HG02798 (cell line): ENCODE measurements at regions not wholly inside any gene's neighbourhood (a gene's known extent, or its start where the extent isn't known, plus 50 kb on each side); places are given as distances from the start of the nearest gene placed in this dataset.

Experiments used
- ATAC-seq: cut with Tn5 transposase; IDR thresholded peaks from one replicate; pipeline ENCODE4 v1.9.1; 2021; ENCODE audit warnings: mild to moderate bottlenecking; ENCODE audit not compliant: unreplicated experiment, poor library complexity

DNA sequence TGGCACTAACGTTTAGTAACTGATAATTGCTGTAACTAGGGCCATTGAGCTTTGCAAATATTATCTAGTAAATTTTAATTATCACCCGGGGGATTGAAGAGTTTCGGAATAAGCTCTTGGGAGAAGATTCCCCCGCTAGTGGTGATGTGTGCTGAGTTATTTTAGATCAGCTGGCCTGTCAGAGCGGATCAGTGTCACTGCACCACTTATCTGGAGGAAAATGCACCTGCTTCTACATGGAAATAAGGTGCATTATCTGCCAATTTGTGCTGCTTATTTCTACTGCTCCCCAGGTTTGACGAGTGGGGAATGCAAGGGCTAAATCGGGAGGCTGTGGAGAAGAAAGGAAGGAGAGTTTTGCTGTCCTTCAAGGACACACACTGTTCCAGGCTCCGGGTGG lies 518.6 kb downstream of the TLE4 start:
- ATAC-seq, result no peak

DNA sequence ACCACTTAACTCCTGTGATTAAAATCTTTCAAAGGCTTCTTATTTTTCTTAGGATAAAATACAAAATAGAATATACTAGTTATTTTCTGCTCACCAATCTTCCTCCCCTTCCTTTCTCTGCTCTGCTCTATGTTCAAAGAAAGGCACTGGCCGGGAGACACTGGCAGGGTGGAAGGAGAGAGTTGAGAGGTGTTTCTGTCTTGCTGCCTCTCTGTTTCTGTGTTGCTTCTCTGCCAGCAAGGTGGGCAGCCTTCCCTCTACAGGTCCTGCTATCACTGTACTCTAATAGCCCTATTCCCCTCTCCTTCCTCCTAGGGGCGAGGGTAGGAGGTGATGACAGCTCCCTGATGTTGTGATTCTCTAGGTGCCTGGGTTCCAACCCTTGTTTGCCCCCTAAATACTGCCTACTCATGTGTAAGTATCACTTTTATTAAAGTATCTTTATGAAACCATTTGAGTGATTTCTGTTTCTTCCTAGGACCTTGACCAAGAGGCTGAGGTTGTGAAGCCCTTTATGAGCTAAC lies 515.1 kb downstream of the TLE4 start:
- ATAC-seq, result no peak

DNA sequence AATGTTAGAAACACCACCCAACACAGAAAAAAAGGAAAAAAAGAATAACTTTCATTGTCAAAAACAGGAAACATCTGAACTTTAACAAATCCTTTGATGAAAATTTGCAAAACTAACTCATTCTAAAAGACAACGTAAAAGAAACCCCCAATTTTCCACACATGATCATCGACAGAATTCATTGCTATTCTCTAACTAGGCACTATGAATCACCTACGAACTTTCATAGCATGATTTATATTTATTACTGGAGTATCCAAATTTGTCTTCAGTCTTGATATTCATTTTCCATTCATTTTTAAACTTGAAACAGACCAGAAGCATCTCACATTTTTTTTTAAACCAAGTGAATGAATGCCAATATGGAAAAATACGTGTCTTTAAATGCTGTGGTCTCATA lies 514.6 kb downstream of the TLE4 start:
- ATAC-seq, result no peak

DNA sequence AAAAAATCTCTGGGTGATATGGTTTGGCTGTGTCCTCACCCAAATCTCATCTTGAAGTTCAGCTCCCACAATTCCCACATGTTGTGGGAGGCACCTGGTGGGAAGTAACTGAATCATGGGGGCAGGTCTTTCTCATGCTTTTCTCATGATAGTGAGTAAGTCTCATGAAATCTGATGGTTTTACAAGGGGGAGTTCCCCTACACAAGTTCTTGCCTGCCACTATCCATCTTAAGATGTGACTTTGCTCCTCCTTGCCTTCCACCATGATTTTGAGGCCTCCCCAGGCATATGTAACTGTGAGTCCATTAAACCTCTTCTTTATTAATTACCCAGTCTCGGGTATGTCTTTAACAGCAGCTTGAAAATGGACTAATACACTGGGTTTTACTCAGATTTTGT lies 513.9 kb downstream of the TLE4 start:
- ATAC-seq, result no peak

DNA sequence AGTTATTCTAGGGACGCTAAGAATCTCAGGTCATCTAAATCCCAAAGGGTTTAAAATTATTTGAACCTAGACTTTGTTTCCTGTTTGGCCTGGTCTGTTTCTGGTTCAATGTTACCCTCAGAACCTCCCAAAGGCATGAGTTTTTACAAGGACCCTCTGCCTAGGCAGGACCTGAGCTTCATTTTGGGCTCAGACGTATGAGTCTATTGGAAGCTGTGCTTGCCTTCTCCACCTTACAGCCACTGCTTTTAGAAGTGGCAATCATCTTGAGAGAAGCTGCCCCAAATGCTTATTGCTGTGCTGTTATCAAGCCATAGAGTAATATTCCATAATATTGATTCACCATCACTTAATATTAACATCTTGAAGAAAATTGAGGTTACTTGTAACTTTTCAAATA lies 510.4 kb downstream of the TLE4 start:
- no peak for ATAC-seq

DNA sequence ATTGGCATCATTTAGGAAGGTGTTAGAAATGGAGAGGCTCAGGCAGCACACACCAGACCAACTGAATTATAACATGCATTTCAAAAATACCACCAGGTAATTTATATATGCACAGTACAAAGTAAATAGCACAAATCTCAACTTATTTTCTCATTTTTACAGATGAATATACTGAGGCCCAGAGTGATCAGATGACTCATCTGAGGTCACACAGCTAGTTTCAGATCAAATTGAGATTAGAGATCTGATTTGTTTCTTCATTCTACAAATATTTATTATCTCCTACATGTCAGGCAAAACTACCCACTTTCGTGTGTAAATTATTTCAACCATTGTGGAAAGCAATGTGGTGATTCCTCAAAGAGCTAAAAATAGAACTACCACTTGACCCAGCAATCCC lies 507.1 kb downstream of the TLE4 start:
- no peak for ATAC-seq

DNA sequence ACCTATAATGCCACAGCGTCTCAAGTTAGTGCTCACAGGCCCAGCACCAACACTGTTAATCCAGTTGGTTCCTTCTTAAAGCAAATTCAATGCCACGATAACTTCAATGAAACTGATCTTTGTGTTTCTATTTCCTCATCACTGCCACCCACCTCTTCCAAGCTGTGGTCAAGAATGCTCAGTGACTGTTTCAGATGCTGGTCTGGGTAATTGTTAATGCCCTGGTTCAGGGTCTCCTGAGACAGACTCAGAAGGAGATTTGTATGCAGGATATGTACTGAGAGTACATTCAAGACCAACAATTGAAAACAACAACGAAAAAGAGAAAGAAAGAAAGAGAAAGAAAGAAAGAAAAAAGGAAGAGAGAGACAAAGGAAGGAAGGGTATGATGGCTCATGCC lies 505.3 kb downstream of the TLE4 start:
- ATAC-seq, result no peak

DNA sequence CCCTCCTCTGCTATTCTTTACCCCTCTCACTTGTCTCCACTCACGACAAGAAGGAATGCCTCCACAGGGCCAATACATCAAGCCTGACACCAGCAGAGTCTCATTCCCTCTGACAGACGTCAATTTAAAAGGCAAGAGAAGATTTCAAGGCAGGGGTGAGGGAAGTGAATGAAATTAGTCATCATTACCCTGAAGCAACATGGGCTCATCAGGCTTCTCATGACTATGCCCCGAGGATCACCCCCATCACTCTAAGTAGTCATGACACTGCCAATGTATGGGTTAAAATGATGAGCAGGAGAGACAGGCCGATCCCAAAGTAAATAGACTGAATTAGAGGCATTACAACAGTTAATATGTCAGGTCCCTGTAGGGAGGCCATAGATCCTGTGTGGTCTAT lies 504.4 kb downstream of the TLE4 start:
- no peak for ATAC-seq

DNA sequence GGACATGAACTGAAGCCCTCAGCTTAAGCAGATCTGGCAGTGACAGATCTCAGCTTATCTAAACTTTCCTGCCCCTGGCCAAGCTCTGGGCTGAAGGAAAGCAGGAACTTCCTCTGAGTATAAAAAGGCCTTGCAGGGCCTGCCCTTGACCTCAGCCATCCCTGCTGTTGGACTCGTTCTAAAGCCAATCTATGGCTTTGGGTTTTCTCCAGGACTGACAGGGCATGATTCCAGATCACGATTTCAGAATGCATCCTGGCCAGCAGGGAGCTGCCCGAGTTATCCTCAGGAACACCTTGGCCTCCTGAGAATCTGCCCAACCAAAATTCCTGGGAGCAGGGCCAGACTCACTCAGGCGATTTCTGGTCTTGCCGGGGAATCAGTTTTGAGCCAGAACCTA lies 502.7 kb downstream of the TLE4 start:
- ATAC-seq, result no peak

DNA sequence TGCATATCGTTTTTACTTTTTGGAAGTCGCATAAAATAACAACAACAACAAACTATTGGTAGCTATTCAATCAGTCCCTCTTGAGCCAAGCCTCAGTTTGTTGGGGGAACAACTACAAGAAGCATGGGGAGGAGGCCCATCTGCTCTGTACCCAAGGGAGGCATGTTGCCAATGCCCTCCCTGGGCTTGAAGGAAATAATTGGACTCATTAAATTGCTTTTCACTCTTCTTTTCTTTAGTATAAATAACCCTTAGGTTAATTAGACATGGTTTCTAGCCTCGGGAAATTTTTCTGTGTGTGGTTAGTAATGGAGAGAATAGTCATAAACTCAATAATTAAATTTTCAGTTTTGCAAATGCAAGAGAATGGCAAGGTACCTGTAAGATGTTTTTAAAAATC lies 500.7 kb downstream of the TLE4 start:
- no peak for ATAC-seq

DNA sequence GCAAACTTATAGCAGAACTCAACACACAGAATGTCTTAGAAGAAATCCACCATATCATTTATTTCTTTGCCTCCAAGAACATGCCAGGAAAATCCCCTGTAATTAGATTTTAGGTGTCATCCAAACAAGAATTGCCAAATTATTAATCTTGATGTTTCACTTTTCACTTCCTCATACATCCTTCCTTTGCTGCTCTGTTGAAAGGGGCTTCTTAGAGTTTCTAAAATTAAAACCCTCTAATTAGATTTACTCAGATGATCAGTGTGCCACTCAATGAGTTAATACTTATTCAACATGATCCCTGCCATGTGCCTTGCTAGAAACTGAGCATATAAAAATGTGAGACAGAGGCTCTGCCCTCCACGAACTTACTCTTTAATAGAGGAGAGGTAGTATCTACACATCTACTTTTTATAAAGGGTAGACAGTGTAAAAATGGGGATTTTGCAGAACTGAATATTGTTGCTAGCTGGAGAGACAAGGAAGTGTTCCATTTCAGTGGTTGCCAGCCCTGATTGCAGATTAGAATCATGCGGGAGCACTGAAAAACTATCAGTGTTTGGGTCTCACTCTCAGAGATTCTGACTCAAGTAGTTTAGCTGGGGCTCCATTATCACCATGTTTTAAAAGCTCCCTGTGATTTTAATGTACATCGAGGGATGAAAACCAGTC lies 498.4 kb downstream of the TLE4 start:
- ATAC-seq, result no peak

DNA sequence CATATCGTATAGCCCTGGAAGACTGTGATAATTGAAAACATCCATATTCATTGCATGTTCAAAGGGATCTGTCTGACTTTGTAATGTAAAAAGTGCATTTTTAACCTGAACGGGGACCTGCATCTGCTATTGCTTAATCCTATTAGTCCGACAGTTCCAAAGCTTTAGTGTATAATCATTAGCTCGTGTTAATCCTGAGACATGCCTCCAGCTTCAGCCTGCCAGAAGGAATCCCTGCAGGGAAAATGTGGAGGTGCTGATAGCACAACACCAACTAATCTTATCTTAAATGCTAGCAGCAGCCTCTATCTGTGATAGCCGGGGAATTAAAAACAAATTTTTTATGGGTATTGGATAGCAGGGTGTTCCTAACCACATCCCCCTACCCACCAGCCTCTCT lies 495.2 kb downstream of the TLE4 start:
- ATAC-seq, result no peak

DNA sequence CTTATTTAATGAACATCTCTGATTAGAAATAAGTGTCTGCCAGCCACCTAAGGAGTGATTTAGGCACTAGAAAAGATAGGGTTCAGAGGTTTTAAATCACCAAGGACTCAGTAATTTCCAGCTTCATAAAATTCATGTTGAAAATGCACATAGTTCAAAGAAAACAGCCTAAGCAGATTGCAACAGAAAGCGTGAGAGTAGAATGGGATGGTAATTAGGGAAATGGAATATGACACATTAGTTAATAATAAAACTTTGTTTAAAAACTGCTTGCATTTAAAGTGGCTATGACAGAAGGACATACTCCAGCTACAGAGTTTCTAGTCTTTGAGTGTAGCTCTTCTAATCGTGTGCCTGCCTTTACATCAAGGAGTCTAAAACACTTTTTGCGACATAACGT lies 490.8 kb downstream of the TLE4 start:
- ATAC-seq, result no peak

DNA sequence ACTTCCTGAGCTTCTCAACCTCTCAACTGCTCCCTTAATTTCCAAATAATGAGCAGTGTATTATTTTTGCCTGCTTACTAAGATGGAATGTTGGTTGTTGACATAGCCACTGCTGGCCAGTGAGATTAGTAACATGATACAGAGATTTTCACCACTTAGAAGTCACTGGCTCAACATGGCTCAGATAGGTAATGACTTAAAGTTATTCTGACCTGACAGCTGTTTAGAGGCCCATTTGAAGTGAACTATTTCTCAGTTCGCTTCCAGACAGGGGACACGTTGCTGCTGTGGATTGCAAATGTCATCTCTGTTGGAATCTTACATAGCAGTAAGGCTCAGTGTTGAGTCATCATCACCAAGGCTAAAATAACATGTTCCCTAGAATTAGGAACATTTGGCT lies 490.2 kb downstream of the TLE4 start:
- ATAC-seq, result no peak

DNA sequence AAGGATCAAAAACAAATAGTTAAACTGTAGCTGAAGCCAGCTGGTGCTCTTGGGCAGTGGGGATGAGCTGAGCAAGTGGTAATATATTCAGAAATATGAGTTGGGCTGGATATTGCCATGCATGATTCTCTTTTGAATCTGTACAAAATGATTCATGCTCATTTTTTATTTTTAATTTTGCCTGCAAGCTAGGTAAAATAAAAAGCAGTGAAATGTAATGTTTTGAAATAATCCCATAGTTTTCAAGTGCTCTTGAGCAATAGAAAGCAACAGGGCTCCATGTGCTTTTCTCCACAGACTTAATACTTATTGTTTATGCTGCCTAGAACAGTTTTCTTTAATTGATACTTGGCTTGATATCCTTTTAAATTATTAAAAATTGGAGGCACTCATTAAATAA lies 489.3 kb downstream of the TLE4 start:
- no peak for ATAC-seq

DNA sequence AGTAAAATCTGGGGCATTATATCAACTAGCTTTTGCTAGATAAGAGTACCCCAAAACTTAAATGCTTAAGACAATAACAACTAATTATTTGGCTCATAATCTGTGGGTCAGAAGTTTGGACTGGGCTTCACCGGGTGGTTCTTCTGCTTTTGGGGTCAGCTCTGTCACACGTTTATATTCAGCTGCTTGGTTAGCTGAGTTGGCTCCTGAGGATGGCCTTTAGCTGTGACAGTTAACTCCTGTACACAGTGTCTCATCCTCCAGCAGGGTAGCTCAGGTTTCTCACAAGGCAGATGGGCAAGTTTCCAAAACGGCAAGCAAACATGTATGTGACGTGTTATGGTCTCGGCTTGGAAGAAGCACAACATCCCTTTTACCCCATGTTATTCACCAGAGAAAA lies 488.2 kb downstream of the TLE4 start:
- no peak for ATAC-seq

DNA sequence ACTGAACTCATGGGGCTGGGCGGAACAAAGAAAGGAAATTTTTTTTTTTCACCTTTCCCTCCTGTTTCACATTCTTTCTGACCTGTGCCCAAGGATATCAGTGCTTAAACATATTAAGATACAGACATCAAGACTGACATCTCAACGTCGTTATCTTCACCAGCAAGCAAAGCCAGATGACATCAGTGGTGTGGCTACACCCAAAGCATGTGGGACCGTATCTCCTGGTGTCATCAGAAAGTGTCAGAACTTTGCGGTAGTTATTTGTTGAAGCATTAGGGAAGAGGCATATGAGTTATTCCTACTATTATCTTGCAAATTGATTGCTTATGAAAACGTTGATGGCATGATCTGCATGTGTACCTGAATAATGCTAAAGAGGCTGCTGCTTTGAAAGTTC lies 487.4 kb downstream of the TLE4 start:
- ATAC-seq, result no peak

DNA sequence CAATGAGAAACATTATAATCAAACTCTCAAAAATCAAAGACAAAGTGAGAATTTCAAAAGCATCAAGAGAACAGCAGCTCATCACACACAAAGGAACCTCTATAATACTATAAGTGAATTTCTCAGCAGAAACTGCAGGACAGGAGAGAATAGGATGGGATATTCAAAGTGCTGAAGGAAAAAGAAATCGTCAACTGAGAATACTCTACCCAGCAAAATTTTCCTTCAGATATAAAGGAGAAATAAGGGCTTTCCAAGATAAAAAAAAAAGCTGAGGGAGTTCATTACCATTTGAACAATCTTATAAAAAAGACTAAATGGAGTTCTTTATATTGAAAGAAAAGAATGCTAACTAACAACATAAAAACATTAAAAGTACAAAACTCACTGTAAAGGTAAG lies 481.1 kb downstream of the TLE4 start:
- ATAC-seq, result no peak

DNA sequence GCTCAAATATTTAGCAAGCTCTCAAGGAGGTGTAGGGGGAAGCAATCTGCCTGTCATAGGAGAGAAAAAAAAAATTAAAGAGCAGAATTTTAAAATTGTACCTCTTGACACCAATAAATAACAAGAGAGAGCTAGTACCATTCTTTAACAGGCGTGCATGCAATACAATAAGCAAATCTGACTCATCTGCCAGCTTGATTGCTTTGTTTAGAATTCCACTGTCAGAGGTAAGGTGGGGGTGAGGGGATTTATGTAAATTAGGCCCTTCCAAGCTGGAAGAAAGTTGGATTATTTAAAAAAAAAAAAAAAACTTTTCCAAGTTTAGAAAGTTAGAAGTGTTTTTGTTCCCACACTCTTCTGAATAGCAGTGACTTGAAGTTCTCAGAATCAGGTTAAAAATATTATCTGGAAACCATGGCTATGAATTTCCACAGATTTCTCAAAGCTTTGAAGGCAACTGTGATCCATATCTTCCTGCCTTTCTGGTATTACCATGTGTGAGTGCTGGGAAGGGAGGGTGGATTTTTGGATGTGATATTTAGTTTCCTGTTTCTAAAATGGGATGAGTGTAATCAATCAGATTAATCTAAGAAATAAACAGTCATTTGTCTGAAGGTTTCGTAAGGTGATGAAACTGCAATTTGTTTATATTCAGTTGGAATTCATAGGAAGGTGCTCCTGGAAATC lies 477.5 kb downstream of the TLE4 start:
- ATAC-seq, result no peak

DNA sequence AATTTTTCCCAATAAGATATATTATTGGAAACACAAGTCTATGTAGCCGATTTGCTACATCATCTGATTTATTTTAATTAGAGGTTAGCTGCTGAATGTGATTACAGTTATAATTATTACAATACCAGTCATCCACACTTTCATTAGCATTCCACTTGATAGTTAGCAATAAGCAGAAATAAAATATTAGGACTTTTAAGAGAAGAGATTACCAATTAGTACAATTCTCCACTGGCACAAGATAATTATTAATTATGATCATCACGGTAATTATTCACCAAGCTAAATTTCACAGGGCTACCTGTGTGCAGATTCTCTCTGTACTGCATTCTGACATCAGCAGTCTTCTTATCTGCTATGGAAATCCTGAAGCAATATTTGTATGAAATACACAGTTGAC lies 474.7 kb downstream of the TLE4 start:
- ATAC-seq, result no peak

DNA sequence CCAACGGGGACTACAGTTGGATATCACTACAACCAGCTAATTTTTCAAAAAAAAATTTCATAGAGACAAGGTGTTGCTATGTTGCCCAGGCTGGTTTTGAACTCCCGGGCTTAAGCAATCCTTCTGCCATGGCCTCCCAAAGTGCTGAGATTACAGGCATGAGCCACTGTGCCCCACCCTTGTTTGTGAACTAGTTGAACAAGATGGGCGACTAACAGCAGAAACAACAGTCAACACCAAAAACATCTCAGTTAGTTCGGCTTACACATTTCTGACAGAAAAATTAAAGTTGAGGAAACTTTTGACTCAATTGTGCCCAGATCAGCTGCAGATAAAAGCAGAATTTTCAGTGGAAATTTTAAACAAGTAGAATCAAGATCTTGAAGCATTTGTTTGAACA lies 470.1 kb downstream of the TLE4 start:
- no peak for ATAC-seq

DNA sequence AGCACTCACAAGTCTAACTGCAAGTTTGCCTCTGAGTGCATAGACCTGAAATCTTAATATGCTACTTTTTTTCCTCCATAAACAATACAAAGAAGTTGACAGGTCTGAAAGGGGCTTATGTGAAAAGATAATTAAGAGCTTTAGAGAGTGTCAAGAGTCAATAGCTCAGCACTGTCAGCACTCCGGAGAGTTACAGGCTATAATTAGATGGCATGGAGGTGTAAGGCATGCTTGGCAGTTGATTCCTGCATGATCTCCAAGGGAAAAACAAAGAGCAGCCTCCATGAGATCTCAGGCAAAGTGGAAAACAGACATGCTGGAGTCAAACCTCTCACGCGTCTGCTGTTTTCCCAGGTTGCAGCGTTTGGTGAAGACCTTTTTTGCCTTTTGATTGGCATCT lies 468.7 kb downstream of the TLE4 start:
- no peak for ATAC-seq
